HG02763 (cell line): ENCODE measurements at regions not wholly inside any gene's neighbourhood (a gene's known extent, or its start where the extent isn't known, plus 50 kb on each side); places are given as distances from the start of the nearest gene placed in this dataset.

Experiments used
- ATAC-seq: cut with Tn5 transposase; IDR thresholded peaks from one replicate; pipeline ENCODE4 v1.9.1; 2021; ENCODE audit warnings: mild to moderate bottlenecking, moderate library complexity; ENCODE audit not compliant: unreplicated experiment

GRCh38 chr13:60282186-60282585, 114.8 kb upstream of the TDRD3 start:
- ATAC-seq, result no peak

- no peak for ATAC-seq
These were observed 114.3 kb upstream of the TDRD3 start for GRCh38 chr13:60282708-60283107.

DNA sequence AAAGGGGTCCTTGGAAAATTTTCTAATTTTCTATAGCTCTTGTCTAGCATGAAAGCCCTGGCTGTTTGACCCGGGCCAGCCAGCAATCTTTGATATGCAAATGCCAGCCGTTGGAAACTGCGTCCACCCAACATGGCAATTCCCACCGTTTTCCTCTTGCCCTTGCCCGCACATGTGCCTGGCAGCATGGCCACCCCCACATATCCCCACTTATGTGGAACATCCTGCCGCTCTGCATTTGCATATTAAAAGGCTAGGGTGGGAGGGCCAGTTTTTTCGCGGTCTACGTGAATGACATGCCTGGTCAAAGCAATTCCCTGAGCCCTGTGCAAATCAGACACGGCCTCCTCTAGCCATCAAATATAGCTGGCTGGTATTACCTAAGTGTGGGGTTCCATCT, 110.3 kb upstream of the TDRD3 start:
- ATAC-seq, result no peak

GRCh38 chr13:60288569-60288968, 108.5 kb upstream of the TDRD3 start:
- ATAC-seq, result no peak

DNA sequence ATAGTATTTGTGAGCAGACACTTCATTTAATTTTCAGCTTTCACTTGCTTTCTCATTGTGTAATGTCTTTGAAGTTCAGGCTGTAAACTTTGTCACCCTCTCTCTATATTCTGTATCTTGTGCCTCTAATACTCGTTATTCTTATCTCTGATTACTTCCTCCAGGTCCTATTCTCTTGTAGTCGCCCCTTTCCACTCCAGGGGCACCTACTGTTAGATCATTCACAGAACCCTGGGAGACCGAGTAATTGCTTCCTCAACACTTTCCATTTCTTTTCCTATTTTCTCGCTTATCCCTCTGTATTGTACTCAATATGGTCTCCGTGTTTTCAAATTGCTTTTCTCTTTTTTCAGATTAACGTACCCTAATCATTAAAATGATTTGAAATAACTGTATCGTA, 93.9 kb upstream of the TDRD3 start:
- no peak for ATAC-seq

GRCh38 chr13:60311527-60311926, 85.5 kb upstream of the TDRD3 start:
- no peak for ATAC-seq

DNA sequence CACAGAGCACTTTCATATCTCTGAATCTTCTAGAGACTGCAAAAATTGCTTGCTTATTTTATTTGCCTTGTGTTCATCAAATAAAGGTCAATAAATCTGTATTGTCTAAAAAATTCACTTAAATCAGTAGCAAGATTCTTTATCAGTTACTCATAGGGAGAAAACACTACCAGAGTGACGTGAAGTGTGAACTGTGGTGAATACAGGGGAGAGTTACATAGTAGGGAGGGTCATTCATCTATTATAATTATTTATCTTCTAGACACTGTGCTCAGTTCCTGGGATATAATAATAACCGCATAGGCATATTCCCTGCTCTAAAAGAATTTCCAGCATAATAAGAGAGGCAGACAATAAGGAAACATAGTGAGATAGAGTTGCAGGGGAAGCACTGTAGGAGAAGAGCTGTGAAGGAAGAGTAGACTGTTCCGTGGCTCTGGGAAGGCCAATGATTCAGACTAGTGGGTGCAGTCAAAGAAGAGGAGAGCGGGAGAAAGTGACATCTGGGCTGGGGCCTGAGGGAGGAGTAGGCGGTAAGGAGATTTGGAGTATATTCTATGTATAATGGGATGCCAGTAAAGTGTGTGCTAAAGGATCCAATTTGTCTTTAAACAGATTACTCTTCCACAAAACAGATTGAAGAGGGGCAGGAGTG, 84.0 kb upstream of the TDRD3 start:
- ATAC-seq, result no peak

DNA sequence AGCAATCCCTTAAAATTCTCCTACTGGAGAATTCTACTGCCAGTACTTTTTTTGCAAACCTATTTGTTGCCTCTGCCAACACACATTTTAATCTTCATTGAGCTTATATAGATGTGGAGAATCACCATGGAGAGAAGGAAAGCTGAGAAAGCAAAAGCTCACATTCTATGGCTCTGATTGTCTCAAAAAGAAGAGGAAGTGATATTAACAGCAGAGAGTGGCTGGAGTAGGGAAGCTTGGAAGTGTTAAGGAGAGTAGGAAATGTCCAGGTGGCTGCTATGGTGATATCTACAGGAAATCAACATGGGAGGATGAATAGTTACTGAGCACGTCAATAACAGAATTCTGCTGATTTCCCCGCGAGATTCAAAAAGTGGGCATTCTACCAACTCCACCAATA, 78.8 kb upstream of the TDRD3 start:
- ATAC-seq, result no peak

- no peak for ATAC-seq
These were observed 72.9 kb upstream of the TDRD3 start for GRCh38 chr13:60324131-60324530.

DNA sequence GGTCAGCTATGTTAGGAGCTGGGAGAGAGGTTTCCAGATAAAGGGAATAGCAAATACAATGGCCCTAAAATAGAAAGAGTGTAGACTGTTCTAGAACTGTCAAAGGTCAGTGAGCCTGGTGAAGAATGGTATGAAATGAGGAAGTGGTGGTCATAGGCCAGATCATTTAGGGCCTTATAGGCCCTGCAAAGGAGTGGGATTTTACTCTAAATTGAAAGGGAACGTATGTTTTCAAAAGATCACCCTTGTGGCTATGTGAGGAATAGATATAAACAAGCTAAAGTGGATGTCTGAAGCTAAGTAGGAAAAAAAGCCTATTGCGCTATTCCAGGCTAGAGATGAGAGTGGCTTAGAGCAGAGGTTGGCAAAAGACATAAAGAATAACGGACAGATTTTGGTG, 70.7 kb upstream of the TDRD3 start:
- no peak for ATAC-seq

DNA sequence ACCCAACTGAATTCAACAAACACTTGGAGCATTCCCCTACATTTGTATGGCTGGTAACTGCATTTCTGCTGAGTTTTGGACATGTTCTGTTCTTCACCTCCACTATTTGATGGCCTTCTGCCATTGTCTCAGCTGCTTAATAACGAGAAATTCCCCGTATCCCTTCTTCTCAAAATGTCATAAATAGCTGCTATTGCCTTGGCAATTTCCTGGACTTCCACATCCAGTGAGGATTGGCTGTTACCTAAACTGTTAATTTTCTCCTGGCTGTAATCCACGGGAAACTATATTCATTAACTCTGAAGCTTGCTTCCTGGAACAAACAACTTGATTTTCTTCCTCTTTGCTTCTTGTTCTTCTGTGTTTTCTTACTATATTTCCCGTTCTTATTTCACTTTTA, 69.5 kb upstream of the TDRD3 start:
- ATAC-seq, result no peak

DNA sequence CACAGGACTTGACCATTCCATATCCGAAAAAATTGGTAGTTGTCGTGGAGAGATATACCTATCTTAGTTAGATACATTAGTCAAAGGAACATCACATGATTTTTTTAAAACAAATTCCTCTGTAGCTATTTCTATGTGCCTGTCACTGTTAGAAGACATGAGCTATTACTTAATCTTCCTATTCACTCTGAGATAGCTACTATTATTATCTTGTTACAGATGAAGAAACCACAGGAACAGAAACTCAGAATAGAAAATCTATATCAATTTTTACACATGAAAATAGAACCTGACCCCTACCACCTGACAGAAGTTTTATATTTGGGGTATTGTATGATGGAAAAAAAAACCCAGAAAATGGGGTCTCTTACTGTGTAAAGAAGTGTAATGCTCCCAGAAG, 68.9 kb upstream of the TDRD3 start:
- no peak for ATAC-seq

- ATAC-seq, result no peak
These were observed 67.6 kb upstream of the TDRD3 start for GRCh38 chr13:60329221-60329923.

- ATAC-seq, result no peak
These were observed 65.6 kb upstream of the TDRD3 start for GRCh38 chr13:60331249-60332012.

DNA sequence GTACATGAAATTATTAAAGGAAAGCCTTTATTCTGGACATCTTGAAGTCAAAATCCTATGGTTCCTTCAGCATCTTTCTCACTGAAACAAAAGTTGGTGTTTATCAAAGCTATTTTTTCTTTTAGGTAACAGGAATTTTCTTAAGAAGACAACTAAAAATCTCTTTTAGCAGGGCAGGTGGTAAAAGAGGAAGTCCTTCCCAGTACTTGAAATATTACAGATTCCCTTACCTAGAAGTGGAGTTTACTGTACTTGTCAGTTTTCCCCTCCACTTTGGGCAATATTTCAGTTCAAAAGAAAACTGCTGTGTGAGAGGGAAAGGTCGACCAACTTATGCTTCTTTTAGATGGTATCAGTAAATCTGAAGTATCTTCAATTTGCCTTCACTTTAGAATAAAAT, 64.3 kb upstream of the TDRD3 start:
- no peak for ATAC-seq

GRCh38 chr13:60334310-60334709, 62.7 kb upstream of the TDRD3 start:
- ATAC-seq, result no peak

- ATAC-seq, result no peak
These were observed 61.5 kb upstream of the TDRD3 start for GRCh38 chr13:60335531-60335930.

DNA sequence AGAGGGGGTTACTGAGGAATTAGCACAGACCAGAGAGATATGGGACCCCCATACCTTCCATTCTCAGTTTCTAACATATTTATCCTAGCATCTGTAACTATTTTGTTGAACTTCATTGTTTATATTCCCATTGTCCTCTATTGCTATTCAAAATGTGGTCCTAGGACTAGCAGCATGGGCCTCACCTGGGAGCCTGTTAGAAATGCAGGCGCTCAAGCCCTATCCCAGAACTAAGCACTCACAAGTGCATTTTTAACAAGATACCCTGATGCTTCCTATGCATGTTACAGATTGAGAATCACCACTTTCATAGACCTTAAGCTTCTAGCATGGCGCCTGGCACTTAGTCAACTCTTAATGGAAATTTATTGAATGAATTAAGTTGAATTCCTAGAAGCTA, 58.3 kb upstream of the TDRD3 start:
- no peak for ATAC-seq

GRCh38 chr13:60343978-60344377, 53.0 kb upstream of the TDRD3 start:
- no peak for ATAC-seq

GRCh38 chr13:60347174-60347573, 49.8 kb upstream of the TDRD3 start:
- ATAC-seq, result no peak
